CD4-positive, CD25-positive, alpha-beta regulatory T cell (primary cell): ENCODE measurements at regions not wholly inside any gene's neighbourhood (a gene's known extent, or its start where the extent isn't known, plus 50 kb on each side); places are given as distances from the start of the nearest gene placed in this dataset.
A peak's percentile ranks its signal among the peaks of the same experiment; 100 is the strongest.

Experiments
- ATAC-seq, 2 donors: fragments of 150-1000 bp; cut with Tn5 transposase; one replicate each; pipeline ENCODE4 v1.10.0; 2021; ENCODE audit warnings: low read depth in 2 of 2, moderate number of reproducible peaks in 2 of 2, moderate library complexity in 1 of 2
- DNase-seq, 3 donors: peaks; one replicate each; pipeline versions ENCODE4 v3.0.0 to v3.0.0-alpha.2; 2012 to 2022; ENCODE audit warnings: mixed read lengths in 1 of 3
- H3K27ac ChIP-seq: one replicate; pipeline ENCODE4 v1.7.0; 2013; ENCODE audit warnings: mild to moderate bottlenecking, low read length; ENCODE audit not compliant: insufficient read depth, poor library complexity, severe bottlenecking
- H3K27me3 ChIP-seq: one replicate; pipeline ENCODE4 v1.7.0; 2013; ENCODE audit warnings: low read length; ENCODE audit not compliant: control insufficient read depth, insufficient read depth
- H3K36me3 ChIP-seq: one replicate; pipeline ENCODE4 v1.7.0; 2013; ENCODE audit warnings: mild to moderate bottlenecking, low read length, moderate library complexity; ENCODE audit not compliant: control insufficient read depth, insufficient read depth
- H3K4me1 ChIP-seq: 2 replicates; pipeline ENCODE4 v1.7.0; 2013; ENCODE audit warnings: mild to moderate bottlenecking, low read length; ENCODE audit not compliant: insufficient read depth, control insufficient read depth, poor library complexity, severe bottlenecking
- H3K4me3 ChIP-seq: one replicate; pipeline ENCODE4 v1.7.0; 2013; ENCODE audit warnings: low read depth, mild to moderate bottlenecking, low read length, moderate library complexity
- H3K9me3 ChIP-seq, 2 experiments: 1 replicate in 1 of 2; 2 replicates in 1 of 2; pipeline ENCODE4 v1.7.0; 2013; ENCODE audit warnings: low read length in 2 of 2, mild to moderate bottlenecking in 1 of 2, moderate library complexity in 1 of 2; ENCODE audit not compliant: control insufficient read depth in 2 of 2
- H3K27ac Mint-ChIP-seq, 3 donors: one replicate each; pipeline ENCODE4 v1.8.0; 2020 to 2022; ENCODE audit warnings: mild to moderate bottlenecking in 3 of 3, mixed read lengths in 3 of 3, moderate library complexity in 2 of 3
- H3K27me3 Mint-ChIP-seq: one replicate; pipeline ENCODE4 v1.8.0; 2022; ENCODE audit warnings: mild to moderate bottlenecking, mixed read lengths
- H3K36me3 Mint-ChIP-seq: one replicate; pipeline ENCODE4 v1.8.0; 2020; ENCODE audit warnings: mixed read lengths
- H3K4me1 Mint-ChIP-seq, 4 donors: one replicate each; pipeline ENCODE4 v1.8.0; 2020 to 2022; ENCODE audit warnings: mixed read lengths in 4 of 4, mild to moderate bottlenecking in 1 of 4
- H3K4me3 Mint-ChIP-seq, 4 donors: one replicate each; pipeline ENCODE4 v1.8.0; 2020 to 2022; ENCODE audit warnings: mild to moderate bottlenecking in 4 of 4, mixed read lengths in 4 of 4, moderate library complexity in 3 of 4
- H3K9me3 Mint-ChIP-seq, 7 donors: one replicate each; pipeline ENCODE4 v1.8.0; 2020 to 2022; ENCODE audit warnings: mixed read lengths in 7 of 7, mild to moderate bottlenecking in 3 of 7, moderate library complexity in 2 of 7

- peaks cover 9% of the 10 kb centered on the region for H3K27me3 Mint-ChIP-seq
- peaks cover 0 to 4% (median 0%) of the 10 kb centered on the region in 7 donors for H3K9me3 Mint-ChIP-seq
- H3K27me3 ChIP-seq: no peaks in the 10 kb centered on the region
- H3K9me3 ChIP-seq: no peaks in the 10 kb centered on the region
- no peak for DNase-seq
- H3K36me3 Mint-ChIP-seq: no peaks in the 10 kb centered on the region
- no peak overlapping the region for H3K4me3 Mint-ChIP-seq
- no peaks in the 10 kb centered on the region for H3K36me3 ChIP-seq
- no peak overlapping the region for H3K27ac Mint-ChIP-seq
- H3K27ac ChIP-seq: no peak overlapping the region
- no peak overlapping the region for H3K4me3 ChIP-seq
- no peak for ATAC-seq
- peaks cover 0 to 6% (median 0%) of the 10 kb centered on the region in 4 donors for H3K4me1 Mint-ChIP-seq
- H3K4me1 ChIP-seq: no peaks in the 10 kb centered on the region
Measured at GRCh38 chr6:88558981-88559380, 392.8 kb upstream of the CNR1 start.

GRCh38 chr6:88556663-88557062 lies 390.5 kb upstream of the CNR1 start:
- DNase-seq (no peak), ATAC-seq (no peak)
- H3K4me1 ChIP-seq: no peaks in the 10 kb centered on the region
- H3K27me3 ChIP-seq: no peaks in the 10 kb centered on the region
- no peak overlapping the region for H3K4me3 Mint-ChIP-seq
- H3K36me3 Mint-ChIP-seq: no peaks in the 10 kb centered on the region
- no peaks in the 10 kb centered on the region for H3K9me3 ChIP-seq
- H3K27me3 Mint-ChIP-seq: peaks cover 4% of the 10 kb centered on the region
- no peak overlapping the region for H3K4me3 ChIP-seq
- peak overlapping the region in 1 of 3 donors; percentile 44 for H3K27ac Mint-ChIP-seq
- peaks cover 0 to 4% (median 1%) of the 10 kb centered on the region in 7 donors for H3K9me3 Mint-ChIP-seq
- H3K4me1 Mint-ChIP-seq: peaks cover 0 to 1% (median 0%) of the 10 kb centered on the region in 4 donors
- no peaks in the 10 kb centered on the region for H3K36me3 ChIP-seq
- no peak overlapping the region for H3K27ac ChIP-seq

- Mint-ChIP-seq H3K27me3 (peaks cover 9% of the 10 kb centered on the region), H3K27ac (no peak overlapping the region), H3K36me3 (no peaks in the 10 kb centered on the region), H3K9me3 (peaks cover 0 to 11% (median 0%) of the 10 kb centered on the region in 7 donors), H3K4me3 (no peak overlapping the region), H3K4me1 (no peaks in the 10 kb centered on the region)
- no peaks in the 10 kb centered on the region for H3K36me3 ChIP-seq
- no peaks in the 10 kb centered on the region for H3K4me1 ChIP-seq
- no peak overlapping the region for H3K4me3 ChIP-seq
- H3K27me3 ChIP-seq: no peaks in the 10 kb centered on the region
- no peak for ATAC-seq
- H3K27ac ChIP-seq: no peak overlapping the region
- H3K9me3 ChIP-seq: no peaks in the 10 kb centered on the region
- DNase-seq: no peak
Measured at GRCh38 chr6:88548891-88549505, 382.9 kb upstream of the CNR1 start.

GRCh38 chr6:88547768-88548167 lies 381.6 kb upstream of the CNR1 start:
- H3K9me3 Mint-ChIP-seq: peaks cover 0 to 11% (median 0%) of the 10 kb centered on the region in 7 donors
- H3K36me3 ChIP-seq: no peaks in the 10 kb centered on the region
- no peak for ATAC-seq
- no peak overlapping the region for H3K4me3 ChIP-seq
- no peak overlapping the region for H3K27ac ChIP-seq
- H3K27me3 ChIP-seq: no peaks in the 10 kb centered on the region
- H3K36me3 Mint-ChIP-seq: no peaks in the 10 kb centered on the region
- H3K27ac Mint-ChIP-seq: no peak overlapping the region
- no peak overlapping the region for H3K4me3 Mint-ChIP-seq
- H3K4me1 ChIP-seq: no peaks in the 10 kb centered on the region
- no peak for DNase-seq
- H3K27me3 Mint-ChIP-seq: peaks cover 8% of the 10 kb centered on the region
- H3K9me3 ChIP-seq: no peaks in the 10 kb centered on the region
- no peaks in the 10 kb centered on the region for H3K4me1 Mint-ChIP-seq

GRCh38 chr6:88545991-88546390 lies 379.8 kb upstream of the CNR1 start:
- H3K9me3 ChIP-seq: no peaks in the 10 kb centered on the region
- Mint-ChIP-seq H3K27ac (no peak overlapping the region), H3K4me1 (no peaks in the 10 kb centered on the region), H3K9me3 (peaks cover 0 to 8% (median 0%) of the 10 kb centered on the region in 7 donors), H3K36me3 (no peaks in the 10 kb centered on the region), H3K4me3 (no peak overlapping the region), H3K27me3 (peaks cover 12% of the 10 kb centered on the region)
- no peak overlapping the region for H3K27ac ChIP-seq
- H3K27me3 ChIP-seq: no peaks in the 10 kb centered on the region
- no peak overlapping the region for H3K4me3 ChIP-seq
- DNase-seq: no peak
- no peaks in the 10 kb centered on the region for H3K4me1 ChIP-seq
- no peaks in the 10 kb centered on the region for H3K36me3 ChIP-seq
- ATAC-seq: no peak

- H3K9me3 Mint-ChIP-seq: peaks cover 0 to 8% (median 0%) of the 10 kb centered on the region in 7 donors
- Histone ChIP-seq H3K36me3 (no peaks in the 10 kb centered on the region), H3K27me3 (no peaks in the 10 kb centered on the region), H3K4me1 (no peaks in the 10 kb centered on the region), H3K9me3 (no peaks in the 10 kb centered on the region), H3K4me3 (no peak overlapping the region), H3K27ac (no peak overlapping the region)
- ATAC-seq (no peak), DNase-seq (no peak)
- peaks cover 12% of the 10 kb centered on the region for H3K27me3 Mint-ChIP-seq
- H3K27ac Mint-ChIP-seq: no peak overlapping the region
- H3K4me3 Mint-ChIP-seq: no peak overlapping the region
- no peaks in the 10 kb centered on the region for H3K4me1 Mint-ChIP-seq
- no peaks in the 10 kb centered on the region for H3K36me3 Mint-ChIP-seq
Measured at GRCh38 chr6:88544986-88545612, 379.0 kb upstream of the CNR1 start.

GRCh38 chr6:88539295-88539764 lies 373.2 kb upstream of the CNR1 start:
- Histone ChIP-seq H3K9me3 (no peaks in the 10 kb centered on the region), H3K27ac (no peak overlapping the region), H3K4me1 (no peaks in the 10 kb centered on the region), H3K4me3 (no peak overlapping the region), H3K27me3 (no peaks in the 10 kb centered on the region), H3K36me3 (no peaks in the 10 kb centered on the region)
- Mint-ChIP-seq H3K4me3 (no peak overlapping the region), H3K27ac (no peak overlapping the region), H3K9me3 (peaks cover 0 to 3% (median 0%) of the 10 kb centered on the region in 7 donors), H3K4me1 (no peaks in the 10 kb centered on the region), H3K36me3 (peaks cover 4% of the 10 kb centered on the region), H3K27me3 (peaks cover 18% of the 10 kb centered on the region)
- no peak for DNase-seq
- no peak for ATAC-seq

GRCh38 chr6:88538840-88539239 lies 372.7 kb upstream of the CNR1 start:
- no peak overlapping the region for H3K27ac ChIP-seq
- no peaks in the 10 kb centered on the region for H3K9me3 ChIP-seq
- Mint-ChIP-seq H3K4me1 (no peaks in the 10 kb centered on the region), H3K36me3 (peaks cover 4% of the 10 kb centered on the region), H3K9me3 (peaks cover 0 to 3% (median 0%) of the 10 kb centered on the region in 7 donors), H3K27ac (no peak overlapping the region), H3K4me3 (no peak overlapping the region), H3K27me3 (peaks cover 18% of the 10 kb centered on the region)
- ATAC-seq (no peak), DNase-seq (no peak)
- H3K4me3 ChIP-seq: no peak overlapping the region
- H3K4me1 ChIP-seq: no peaks in the 10 kb centered on the region
- no peaks in the 10 kb centered on the region for H3K36me3 ChIP-seq
- no peaks in the 10 kb centered on the region for H3K27me3 ChIP-seq
